ENCODE measurements at regions not wholly inside any gene's neighbourhood (a gene's known extent, or its start where the extent isn't known, plus 50 kb on each side); places are given as distances from the start of the nearest gene placed in this dataset.

GRCh38 chr18:26628017-26628416, 79.7 kb upstream of the KCTD1 start:
- no peak for TF ChIP-seq CTCF (IDR thresholded peaks at IDR 0.05)
- TF ChIP-seq POLR2A (IDR thresholded peaks at IDR 0.05): no peak
